Mesodermal cell (in vitro differentiated cells): ENCODE measurements at regions not wholly inside any gene's neighbourhood (a gene's known extent, or its start where the extent isn't known, plus 50 kb on each side); places are given as distances from the start of the nearest gene placed in this dataset.
"Not testable (repeated sequence)": the region's sequence is repeated elsewhere in the genome, so short reads cannot be mapped to it uniquely, and the experiment has no call there.

Source experiments
- H3K27ac ChIP-seq: 2 replicates; pipeline ENCODE4 v1.7.0; 2013; ENCODE audit warnings: mild to moderate bottlenecking, low read depth, low read length, moderate library complexity; ENCODE audit not compliant: severe bottlenecking
- H3K36me3 ChIP-seq: 2 replicates; pipeline ENCODE4 v1.7.1; 2013; ENCODE audit warnings: mild to moderate bottlenecking, low read length, moderate library complexity; ENCODE audit not compliant: control insufficient read depth, insufficient read depth
- H3K4me1 ChIP-seq: one replicate; pipeline ENCODE4 v1.7.1; 2013; ENCODE audit warnings: mild to moderate bottlenecking, low read length; ENCODE audit not compliant: insufficient read depth, control insufficient read depth, poor library complexity, severe bottlenecking
- H3K4me3 ChIP-seq: 2 replicates; pipeline ENCODE4 v1.7.0; 2013; ENCODE audit warnings: low read length, control low read depth, mild to moderate bottlenecking; ENCODE audit not compliant: insufficient read depth, poor library complexity, severe bottlenecking; ENCODE audit errors: extremely low read depth
- H3K9me3 ChIP-seq: 2 replicates; pipeline ENCODE4 v1.7.1; 2013; ENCODE audit warnings: mild to moderate bottlenecking, low read length, moderate library complexity; ENCODE audit not compliant: control insufficient read depth
- WGBS, 2 experiments: methylation state at CpG; one replicate each; pipeline ENCODE4 v1.1.5; 2013; ENCODE audit warnings: missing lambda C conversion rate in 2 of 2; ENCODE audit not compliant: insufficient coverage in 2 of 2; 5-methylcytosine and 5-hydroxymethylcytosine counted together

DNA sequence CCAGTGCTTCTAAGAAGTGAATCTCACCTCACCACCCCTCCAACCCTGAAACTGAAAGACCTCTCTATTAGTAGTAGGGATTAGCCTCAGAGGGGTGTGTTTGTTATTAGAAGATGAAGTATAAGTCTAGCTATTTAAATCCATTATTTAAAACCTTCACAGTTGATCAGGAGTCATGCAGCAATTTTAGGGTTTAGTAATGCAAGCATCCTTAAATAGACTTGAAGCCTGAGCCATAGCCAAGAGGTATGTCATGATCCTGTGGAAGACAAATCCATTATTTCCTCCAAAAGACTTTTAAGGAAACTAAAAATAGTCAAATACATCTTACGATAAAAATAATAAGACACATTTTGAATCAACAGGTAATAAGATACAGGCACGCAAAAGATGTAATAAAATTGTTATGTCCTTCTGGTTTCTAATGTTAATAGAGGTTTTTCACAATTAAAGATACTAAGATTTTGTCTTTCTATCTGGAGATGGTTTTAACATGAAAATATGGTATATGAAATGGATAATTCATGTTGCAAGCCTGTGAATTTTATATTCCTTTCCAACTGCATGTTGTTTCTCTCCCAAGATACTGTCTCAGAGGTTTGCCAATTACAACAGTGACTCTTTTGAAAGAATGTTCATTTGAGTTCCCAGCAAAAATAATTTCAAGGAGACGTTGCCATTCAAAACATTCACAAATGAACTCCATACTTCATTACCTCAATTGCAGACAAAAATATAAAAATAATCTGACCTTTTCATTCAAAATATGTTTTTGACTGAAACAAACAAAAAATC lies 68.0 kb downstream of the LUZP4 start:
- Histone ChIP-seq H3K4me1 (no peaks in the 10 kb centered on the region), H3K9me3 (no peaks in the 10 kb centered on the region), H3K36me3 (no peaks in the 10 kb centered on the region), H3K4me3 (no peak overlapping the region), H3K27ac (no peak overlapping the region)
- no CpG with 5 or more reads among the region's 3 CpGs for WGBS, 2 experiments

GRCh38 chrX:115359508-115359907 lies 70.0 kb downstream of the LUZP4 start:
- not testable (repeated sequence) for H3K9me3 ChIP-seq, H3K4me3 ChIP-seq, H3K36me3 ChIP-seq, H3K27ac ChIP-seq, H3K4me1 ChIP-seq
- no CpG with 5 or more reads among the region's 7 CpGs for WGBS, 2 experiments

- H3K9me3 ChIP-seq = no peaks in the 10 kb centered on the region
- no peak overlapping the region for H3K27ac ChIP-seq
- no CpG with 5 or more reads among the region's 2 CpGs for WGBS, 2 experiments
- no peaks in the 10 kb centered on the region for H3K4me1 ChIP-seq
- no peak overlapping the region for H3K4me3 ChIP-seq
- no peaks in the 10 kb centered on the region for H3K36me3 ChIP-seq
These were observed 70.8 kb downstream of the LUZP4 start for GRCh38 chrX:115360220-115360781.

DNA sequence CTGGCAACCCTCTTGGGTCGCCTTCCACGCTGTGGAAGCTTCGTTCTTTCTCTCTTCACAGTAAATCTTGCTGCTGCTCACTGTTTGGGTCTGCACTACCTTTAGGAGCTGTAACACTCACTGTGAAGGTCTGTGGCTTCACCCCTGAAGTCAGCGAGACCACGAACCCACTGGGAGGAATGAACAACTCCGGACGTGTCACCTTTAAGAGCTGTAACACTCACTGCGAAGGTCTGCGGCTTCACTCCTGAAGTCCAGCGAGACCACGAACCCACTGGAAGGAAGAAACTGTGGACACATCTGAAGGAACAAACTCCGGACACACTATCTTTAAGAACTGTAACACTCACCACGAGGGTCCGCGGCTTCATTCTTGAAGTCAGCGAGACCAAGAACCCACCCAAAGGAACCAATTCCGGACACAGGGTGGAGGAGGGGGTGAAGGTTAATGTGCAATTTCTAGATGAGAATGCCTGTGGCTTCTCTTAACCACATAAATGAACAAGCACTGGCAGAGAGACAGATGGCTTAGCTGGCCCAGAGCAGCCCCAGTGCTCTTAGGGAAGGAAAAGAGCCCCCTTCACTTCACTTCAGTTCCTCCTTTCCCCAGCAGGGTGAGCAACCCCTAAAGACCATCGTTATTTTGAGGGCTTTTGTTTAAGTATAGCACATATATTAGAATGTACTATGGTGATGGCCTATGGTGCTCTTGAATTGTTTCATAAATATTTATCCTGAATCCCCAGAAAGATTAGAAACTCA lies 73.0 kb downstream of the LUZP4 start:
- no peak overlapping the region for H3K27ac ChIP-seq
- no peaks in the 10 kb centered on the region for H3K36me3 ChIP-seq
- H3K4me1 ChIP-seq = peaks cover 4% of the 10 kb centered on the region
- H3K9me3 ChIP-seq = no peaks in the 10 kb centered on the region
- WGBS, 2 experiments = 96% methylated on average over 5 to 12 of the region's 18 CpGs
- H3K4me3 ChIP-seq = no peak overlapping the region

GRCh38 chrX:115363372-115363771 lies 73.9 kb downstream of the LUZP4 start:
- no peak overlapping the region for H3K27ac ChIP-seq
- no CpG with 5 or more reads among the region's 2 CpGs for WGBS, 2 experiments
- H3K4me1 ChIP-seq = peaks cover 8% of the 10 kb centered on the region
- no peaks in the 10 kb centered on the region for H3K36me3 ChIP-seq
- no peaks in the 10 kb centered on the region for H3K9me3 ChIP-seq
- H3K4me3 ChIP-seq = no peak overlapping the region

- no peak overlapping the region for H3K4me3 ChIP-seq
- no peaks in the 10 kb centered on the region for H3K9me3 ChIP-seq
- H3K4me1 ChIP-seq = peaks cover 13% of the 10 kb centered on the region
- 95 to 100% methylated on average over 2 of the region's 2 CpGs for WGBS, 2 experiments
- no peak overlapping the region for H3K27ac ChIP-seq
- H3K36me3 ChIP-seq = no peaks in the 10 kb centered on the region
These were observed 74.4 kb downstream of the LUZP4 start for GRCh38 chrX:115363897-115364296.

GRCh38 chrX:115364670-115365069 lies 75.2 kb downstream of the LUZP4 start:
- H3K27ac ChIP-seq = peak overlapping the region; percentile 16
- no peaks in the 10 kb centered on the region for H3K36me3 ChIP-seq
- no peaks in the 10 kb centered on the region for H3K9me3 ChIP-seq
- H3K4me1 ChIP-seq = peaks cover 13% of the 10 kb centered on the region
- no peak overlapping the region for H3K4me3 ChIP-seq

DNA sequence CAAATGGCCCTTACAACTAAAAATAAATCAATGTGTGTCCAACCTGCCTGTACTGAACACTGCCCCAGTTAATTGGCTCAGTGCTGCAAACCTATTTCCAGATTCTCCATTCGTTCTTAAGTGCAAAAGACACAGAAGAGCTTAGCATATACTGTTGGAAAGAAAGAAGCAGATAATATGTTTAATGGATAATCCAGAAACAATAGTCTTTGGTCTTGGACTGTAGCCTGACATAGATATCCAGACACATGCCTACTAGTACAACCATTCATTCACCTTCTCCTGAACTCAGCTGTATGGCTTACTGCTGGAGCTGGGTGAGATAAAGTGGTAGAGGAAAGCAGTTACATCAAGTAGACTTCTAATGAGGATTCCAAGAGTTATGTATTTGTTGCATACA lies 77.0 kb downstream of the LUZP4 start:
- Histone ChIP-seq H3K4me3 (no peak overlapping the region), H3K27ac (no peak overlapping the region), H3K9me3 (no peaks in the 10 kb centered on the region), H3K36me3 (no peaks in the 10 kb centered on the region), H3K4me1 (peaks cover 13% of the 10 kb centered on the region)
- no CpG with 5 or more reads among the region's 1 CpG for WGBS, 2 experiments

DNA sequence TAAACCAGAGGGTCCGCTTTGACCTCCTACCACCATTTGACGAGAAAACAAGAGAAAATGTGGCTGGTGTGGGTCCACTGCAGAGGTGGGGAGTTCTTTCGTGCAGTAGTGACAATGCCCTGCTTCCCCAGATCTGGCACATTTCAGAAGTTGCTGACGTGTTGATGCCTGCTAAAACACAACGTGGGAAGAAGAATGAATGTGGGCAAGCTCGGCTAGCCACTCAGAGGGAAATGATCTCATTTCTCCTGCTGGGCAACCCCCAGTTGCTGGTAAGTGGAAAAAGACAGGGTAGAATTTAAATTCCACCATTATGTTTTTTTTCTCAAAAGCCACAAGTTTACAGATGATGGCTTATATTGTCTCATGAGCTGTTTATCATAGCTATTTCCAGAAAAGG lies 77.9 kb downstream of the LUZP4 start:
- H3K9me3 ChIP-seq = no peaks in the 10 kb centered on the region
- H3K27ac ChIP-seq = peak overlapping the region; percentile 89
- no peaks in the 10 kb centered on the region for H3K36me3 ChIP-seq
- 50% methylated on average over 1 of the region's 6 CpGs; no CpG with 5 or more reads in 1 of the 2 experiments for WGBS, 2 experiments
- H3K4me3 ChIP-seq = no peak overlapping the region
- H3K4me1 ChIP-seq = peaks cover 17% of the 10 kb centered on the region

- Histone ChIP-seq H3K4me3 (no peak overlapping the region), H3K4me1 (peaks cover 17% of the 10 kb centered on the region), H3K27ac (peak overlapping the region; percentile 89), H3K36me3 (no peaks in the 10 kb centered on the region), H3K9me3 (no peaks in the 10 kb centered on the region)
- no CpG with 5 or more reads among the region's 2 CpGs for WGBS, 2 experiments
These were observed 78.4 kb downstream of the LUZP4 start for GRCh38 chrX:115367951-115368350.

DNA sequence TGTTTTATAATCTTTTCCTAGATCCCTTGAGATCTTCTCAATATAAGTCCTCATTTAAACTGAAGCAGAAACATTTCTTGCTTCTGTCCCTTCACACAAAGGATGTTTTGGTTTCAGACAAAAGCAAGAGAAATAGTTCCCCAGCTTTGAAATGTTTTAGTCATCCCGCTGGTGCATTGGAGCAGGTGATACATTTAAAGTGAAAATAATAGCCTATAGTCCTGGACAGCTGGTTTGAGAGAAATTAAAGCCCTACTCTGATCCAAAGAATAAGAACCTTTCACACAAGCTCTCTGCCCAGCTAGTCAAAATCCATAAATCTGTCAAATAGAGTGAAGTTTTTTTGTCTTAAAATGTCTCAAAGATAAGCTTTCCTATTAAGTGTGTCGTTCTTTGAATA lies 79.4 kb downstream of the LUZP4 start:
- Histone ChIP-seq H3K27ac (peak overlapping the region; percentile 10), H3K9me3 (no peaks in the 10 kb centered on the region), H3K36me3 (no peaks in the 10 kb centered on the region), H3K4me3 (no peak overlapping the region), H3K4me1 (peaks cover 17% of the 10 kb centered on the region)
- WGBS, 2 experiments = no CpG with 5 or more reads among the region's 2 CpGs
